ENCODE measurements at regions not wholly inside any gene's neighbourhood (a gene's known extent, or its start where the extent isn't known, plus 50 kb on each side); places are given as distances from the start of the nearest gene placed in this dataset.

DNA sequence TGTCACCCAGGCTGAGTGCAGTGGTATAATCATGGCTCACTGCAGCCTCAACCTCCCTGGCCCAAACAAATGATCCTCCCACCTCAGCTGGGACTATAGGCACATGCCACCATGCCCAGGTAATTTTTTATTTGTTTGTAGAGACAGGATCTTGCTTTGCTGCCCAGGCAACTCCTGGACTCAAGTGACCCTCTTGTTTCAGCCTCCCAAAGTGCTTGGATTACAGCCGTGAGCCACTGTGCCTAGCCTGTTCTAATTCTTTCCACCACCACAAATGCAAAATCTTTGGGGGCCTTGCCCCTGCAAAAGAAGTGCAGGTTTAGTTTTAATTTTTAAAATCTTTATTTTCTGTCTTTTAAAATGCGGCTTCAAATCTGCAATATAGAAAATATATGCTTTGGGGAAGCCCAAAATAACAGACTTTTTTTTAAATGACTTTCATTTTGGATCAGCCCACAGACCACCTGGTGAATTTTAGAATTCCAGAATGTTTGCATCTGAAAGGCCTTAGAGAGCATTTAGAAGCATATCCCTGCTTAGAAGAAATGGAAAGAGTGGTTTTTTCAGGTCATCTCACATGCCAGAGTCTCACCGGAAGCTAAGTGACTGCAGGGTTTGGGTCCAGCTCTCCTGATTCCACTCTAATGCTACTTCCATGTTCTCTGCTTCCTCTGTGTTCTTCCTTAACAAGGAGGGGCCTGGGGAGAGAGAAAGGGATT, 111.4 kb upstream of the FER start:
- TF ChIP-seq, protein P1, sequence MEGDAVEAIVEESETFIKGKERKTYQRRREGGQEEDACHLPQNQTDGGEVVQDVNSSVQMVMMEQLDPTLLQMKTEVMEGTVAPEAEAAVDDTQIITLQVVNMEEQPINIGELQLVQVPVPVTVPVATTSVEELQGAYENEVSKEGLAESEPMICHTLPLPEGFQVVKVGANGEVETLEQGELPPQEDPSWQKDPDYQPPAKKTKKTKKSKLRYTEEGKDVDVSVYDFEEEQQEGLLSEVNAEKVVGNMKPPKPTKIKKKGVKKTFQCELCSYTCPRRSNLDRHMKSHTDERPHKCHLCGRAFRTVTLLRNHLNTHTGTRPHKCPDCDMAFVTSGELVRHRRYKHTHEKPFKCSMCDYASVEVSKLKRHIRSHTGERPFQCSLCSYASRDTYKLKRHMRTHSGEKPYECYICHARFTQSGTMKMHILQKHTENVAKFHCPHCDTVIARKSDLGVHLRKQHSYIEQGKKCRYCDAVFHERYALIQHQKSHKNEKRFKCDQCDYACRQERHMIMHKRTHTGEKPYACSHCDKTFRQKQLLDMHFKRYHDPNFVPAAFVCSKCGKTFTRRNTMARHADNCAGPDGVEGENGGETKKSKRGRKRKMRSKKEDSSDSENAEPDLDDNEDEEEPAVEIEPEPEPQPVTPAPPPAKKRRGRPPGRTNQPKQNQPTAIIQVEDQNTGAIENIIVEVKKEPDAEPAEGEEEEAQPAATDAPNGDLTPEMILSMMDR (IDR thresholded peaks at IDR 0.05): no peak
- no peak for TF ChIP-seq POLR2AphosphoS5 (IDR thresholded peaks at IDR 0.05; ENCODE audit: insufficient read depth in 1 of 2, low read depth in 1 of 2)

Data from vagina (tissue), 2 donors.